ENCODE measurements at regions not wholly inside any gene's neighbourhood (a gene's known extent, or its start where the extent isn't known, plus 50 kb on each side); places are given as distances from the start of the nearest gene placed in this dataset.

- TF ChIP-seq YY1 (IDR thresholded peaks at IDR 0.05; ENCODE audit: insufficient read depth, insufficient read length) (no peak), ZNF274 (IDR thresholded peaks at IDR 0.05; ENCODE audit: low read depth, low read length) (no peak), SUZ12 (IDR thresholded peaks at IDR 0.05; ENCODE audit: extremely low read depth, insufficient read depth, insufficient read length) (no peak)
Measured at GRCh38 chr2:16094811-16095210, 154.5 kb downstream of the MYCN start.
